ENCODE measurements at regions not wholly inside any gene's neighbourhood (a gene's known extent, or its start where the extent isn't known, plus 50 kb on each side); places are given as distances from the start of the nearest gene placed in this dataset.

- ChIA-PET CTCF (ENCODE audit: low intra/inter-chr PET ratio, low total read pairs) (no interaction called here), POLR2A (no interaction called here)
- no peak for ATAC-seq
- Histone ChIP-seq H3K9me3 (ENCODE audit: low read length) (no peaks in the 10 kb centered on the region), H3K27ac (ENCODE audit: extremely low read length, insufficient read depth, low read length) (no peak overlapping the region), H4K20me1 (ENCODE audit: insufficient read depth, low read length) (no peaks in the 10 kb centered on the region), H3K79me2 (ENCODE audit: insufficient read depth, low read length) (no peaks in the 10 kb centered on the region), H3K36me3 (replicated peaks in 1 of 2; ENCODE audit: control insufficient read depth in 1 of 2, insufficient read depth in 2 of 2, low read length in 2 of 2) (no peaks in the 10 kb centered on the region), H3K4me2 (ENCODE audit: low read depth, low read length) (no peak overlapping the region), H3K4me3 (replicated peaks in 1 of 3; ENCODE audit: insufficient read depth in 1 of 3, low read depth in 2 of 3, low read length in 3 of 3) (no peak overlapping the region), H3K4me1 (ENCODE audit: insufficient read depth, low read length) (no peaks in the 10 kb centered on the region), H3K9ac (ENCODE audit: insufficient read depth, low read depth, low read length) (no peak overlapping the region), H3K27me3 (ENCODE audit: control insufficient read depth in 1 of 2, insufficient read depth in 2 of 2, low read length in 2 of 2) (peaks cover 12 to 42% of the 10 kb centered on the region in 2 experiments; a peak in 4 of 5 replicates), H2AFZ (ENCODE audit: low read length) (no peak overlapping the region)
- WGBS (ENCODE audit: low lambda C conversion rate) = 25% methylated on average over 13 of the region's 14 CpGs
- no TSS peak for BruUV-seq (replicated peaks)
- no peak for FAIRE-seq
- intact Hi-C loops (cut with micrococcal nuclease; ENCODE audit: unreplicated experiment) (no loop called here), in situ Hi-C loops (cut with HindIII; ENCODE audit: extremely low pct_ligation_motif_present, low pct_unique_long_range_greater_than_20kb) (no loop called here)
- no peak for DNase-seq (ENCODE audit: low spot score)
- TF ChIP-seq SP140L (CRISPR knock-in tag; IDR thresholded peaks at IDR 0.05; ENCODE audit: borderline replicate concordance) = no peak
- no peak for TF ChIP-seq PCBP2 (optimal IDR thresholded peaks at IDR 0.05; ENCODE audit: low read depth, low read length, poor library complexity, severe bottlenecking)
- TF ChIP-seq ZNF101 (CRISPR knock-in tag; IDR thresholded peaks at IDR 0.05; ENCODE audit: borderline replicate concordance, low read depth) = no peak
- TF ChIP-seq JUNB (CRISPR knock-in tag; IDR thresholded peaks at IDR 0.05; ENCODE audit: borderline replicate concordance) = no peak
- no peak for TF ChIP-seq MED13 (CRISPR knock-in tag; IDR thresholded peaks at IDR 0.05)
- no peak for TF ChIP-seq ZNF329 (CRISPR knock-in tag; IDR thresholded peaks at IDR 0.05; ENCODE audit: low read depth)
- no peak for TF ChIP-seq MATR3 (CRISPR knock-in tag; IDR thresholded peaks at IDR 0.05)
- TF ChIP-seq THRA (CRISPR knock-in tag; IDR thresholded peaks at IDR 0.05; ENCODE audit: borderline replicate concordance) = no peak
- TF ChIP-seq ELK4 (CRISPR knock-in tag; IDR thresholded peaks at IDR 0.05; ENCODE audit: borderline replicate concordance) = no peak
- TF ChIP-seq FOXK2 (IDR thresholded peaks at IDR 0.05) = no peak
- no peak for TF ChIP-seq ZFAT (CRISPR knock-in tag; conservative IDR thresholded peaks at IDR 0.05)
- TF ChIP-seq RELA (CRISPR knock-in tag; IDR thresholded peaks at IDR 0.05) = no peak
- no peak for TF ChIP-seq ZNF749 (CRISPR knock-in tag; IDR thresholded peaks at IDR 0.05; ENCODE audit: borderline replicate concordance)
- TF ChIP-seq, protein P1, sequence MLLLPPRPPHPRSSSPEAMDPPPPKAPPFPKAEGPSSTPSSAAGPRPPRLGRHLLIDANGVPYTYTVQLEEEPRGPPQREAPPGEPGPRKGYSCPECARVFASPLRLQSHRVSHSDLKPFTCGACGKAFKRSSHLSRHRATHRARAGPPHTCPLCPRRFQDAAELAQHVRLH (CRISPR knock-in tag; IDR thresholded peaks at IDR 0.05; ENCODE audit: borderline replicate concordance, low read depth) = no peak
- no peak for TF ChIP-seq SYNCRIP (IDR thresholded peaks at IDR 0.05; ENCODE audit: insufficient read depth, low read depth, low read length)
- TF ChIP-seq SMARCC2 (IDR thresholded peaks at IDR 0.05) = no peak
These were observed 105.7 kb upstream of the B3GAT1 start for GRCh38 chr11:134517621-134518293.
